Omental fat pad (tissue), 3 donors: ENCODE measurements at regions not wholly inside any gene's neighbourhood (a gene's known extent, or its start where the extent isn't known, plus 50 kb on each side); places are given as distances from the start of the nearest gene placed in this dataset.

Source experiments
- ATAC-seq: fragments of 150-250 bp; one replicate; pipeline ENCODE4 v1.9.1; 2016; ENCODE audit warnings: mild to moderate bottlenecking, moderate library complexity; ENCODE audit not compliant: low FRiP score
- DNase-seq: peaks from one replicate; pipeline ENCODE4 v3.0.0-alpha.2; 2019; ENCODE audit warnings: low spot score
- CTCF ChIP-seq, 3 donors: fragments of 450-650 bp; IDR thresholded peaks; one replicate each; pipeline ENCODE4 v1.5.1; 2016 to 2017; ENCODE audit warnings: antibody characterized with exemption in 3 of 3, mild to moderate bottlenecking in 3 of 3, moderate library complexity in 2 of 3

- no peak for TF ChIP-seq CTCF (IDR thresholded peaks at IDR 0.05)
Observed at GRCh38 chrX:7447801-7448499, 300.0 kb upstream of the PUDP start.

GRCh38 chrX:7446815-7447214 lies 298.9 kb upstream of the PUDP start:
- peak; percentile 44 for ATAC-seq
- TF ChIP-seq CTCF (IDR thresholded peaks at IDR 0.05): no peak
- DNase-seq: no peak

More at GRCh38 chrX:7447801-7448499, 300.0 kb upstream of the PUDP start:
- ATAC-seq (no peak), DNase-seq (no peak)

- DNase-seq: no peak
- no peak for TF ChIP-seq CTCF (IDR thresholded peaks at IDR 0.05)
- ATAC-seq: no peak
Observed at GRCh38 chrX:7444967-7445366, 297.0 kb upstream of the PUDP start.

GRCh38 chrX:7441586-7441985 lies 293.6 kb upstream of the PUDP start:
- DNase-seq (no peak), ATAC-seq (no peak)
- no peak for TF ChIP-seq CTCF (IDR thresholded peaks at IDR 0.05)

- no peak for TF ChIP-seq CTCF (IDR thresholded peaks at IDR 0.05)
Observed at GRCh38 chrX:7435822-7436221, 287.9 kb upstream of the PUDP start.

GRCh38 chrX:7432901-7433300 lies 284.9 kb upstream of the PUDP start:
- ATAC-seq: no peak
- TF ChIP-seq CTCF (IDR thresholded peaks at IDR 0.05): no peak
- DNase-seq: no peak

More at GRCh38 chrX:7435822-7436221, 287.9 kb upstream of the PUDP start:
- no peak for DNase-seq
- ATAC-seq: no peak

- DNase-seq (no peak), ATAC-seq (no peak)
- TF ChIP-seq CTCF (IDR thresholded peaks at IDR 0.05): no peak
Observed at GRCh38 chrX:7420717-7421116, 272.8 kb upstream of the PUDP start.
